H9 (cell line): ENCODE measurements at regions not wholly inside any gene's neighbourhood (a gene's known extent, or its start where the extent isn't known, plus 50 kb on each side); places are given as distances from the start of the nearest gene placed in this dataset.

Experiments
- DNase-seq: peaks from one replicate; pipeline ENCODE4 v3.0.0-alpha.2; 2017
- H2AFZ ChIP-seq: one replicate; pipeline ENCODE4 v1.6.1; 2013; ENCODE audit warnings: mild to moderate bottlenecking, low read length, control low read depth, moderate library complexity
- H2AK5ac ChIP-seq: 2 replicates; pipeline ENCODE4 v1.6.1; 2013; ENCODE audit warnings: low read length, control low read depth, mixed read lengths; ENCODE audit not compliant: insufficient read length
- H2BK120ac ChIP-seq: one replicate; pipeline ENCODE4 v1.6.1; 2013; ENCODE audit warnings: low read depth, mild to moderate bottlenecking, low read length, control low read depth, inconsistent platforms; ENCODE audit not compliant: poor library complexity, severe bottlenecking
- H2BK12ac ChIP-seq: 2 replicates; pipeline ENCODE4 v1.6.1; 2013; ENCODE audit warnings: low read length, control low read depth, mixed read lengths, low read depth; ENCODE audit not compliant: insufficient read length
- H2BK15ac ChIP-seq: 2 replicates; pipeline ENCODE4 v1.6.1; 2013; ENCODE audit warnings: low read depth, low read length, control low read depth
- H2BK20ac ChIP-seq: one replicate; pipeline ENCODE4 v1.6.1; 2013; ENCODE audit warnings: low read depth, mild to moderate bottlenecking, low read length, control low read depth, inconsistent platforms; ENCODE audit not compliant: poor library complexity, severe bottlenecking
- H2BK5ac ChIP-seq: 2 replicates; pipeline ENCODE4 v1.6.1; 2013; ENCODE audit warnings: low read length, control low read depth, mixed read lengths; ENCODE audit not compliant: insufficient read length
- H3K14ac ChIP-seq: 2 replicates; pipeline ENCODE4 v1.6.1; 2013; ENCODE audit warnings: low read length, control low read depth; ENCODE audit not compliant: insufficient read depth
- H3K18ac ChIP-seq: 2 replicates; pipeline ENCODE4 v1.6.1; 2013; ENCODE audit warnings: low read depth, mild to moderate bottlenecking, mixed read lengths, low read length, control low read depth; ENCODE audit not compliant: insufficient read length
- H3K23ac ChIP-seq: 2 replicates; pipeline ENCODE4 v1.6.1; 2013; ENCODE audit warnings: low read length, control low read depth, mixed read lengths, low read depth; ENCODE audit not compliant: insufficient read length
- H3K23me2 ChIP-seq: 2 replicates; pipeline ENCODE4 v1.6.1; 2013; ENCODE audit warnings: low read depth, mild to moderate bottlenecking, mixed read lengths, low read length, control low read depth; ENCODE audit not compliant: insufficient read length, poor library complexity, severe bottlenecking
- H3K27ac ChIP-seq: 2 replicates; pipeline ENCODE4 v1.5.1; 2013; ENCODE audit warnings: low read length, control low read depth, mixed read lengths, low read depth; ENCODE audit not compliant: insufficient read length
- H3K27me3 ChIP-seq: 2 replicates; pipeline ENCODE4 v1.6.1; 2013; ENCODE audit warnings: low read length, control low read depth, inconsistent platforms; ENCODE audit not compliant: insufficient read depth
- H3K4ac ChIP-seq: 2 replicates; pipeline ENCODE4 v1.6.1; 2013; ENCODE audit warnings: low read depth, mild to moderate bottlenecking, control low read depth, inconsistent platforms, low read length, moderate library complexity
- H3K4me1 ChIP-seq: 2 replicates; pipeline ENCODE4 v1.6.1; 2013; ENCODE audit warnings: low read length, control low read depth, inconsistent platforms; ENCODE audit not compliant: insufficient read depth
- H3K4me2 ChIP-seq: 2 replicates; pipeline ENCODE4 v1.6.1; 2013; ENCODE audit warnings: low read length, control low read depth, mixed read lengths; ENCODE audit not compliant: insufficient read length, insufficient read depth
- H3K56ac ChIP-seq: 2 replicates; pipeline ENCODE4 v1.6.1; 2013; ENCODE audit warnings: low read depth, mild to moderate bottlenecking, mixed read lengths, low read length, control low read depth; ENCODE audit not compliant: insufficient read length
- H3K79me1 ChIP-seq: 2 replicates; pipeline ENCODE4 v1.6.1; 2013; ENCODE audit warnings: low read depth, mild to moderate bottlenecking, moderate library complexity, low read length, control low read depth, inconsistent platforms; ENCODE audit not compliant: insufficient read depth, poor library complexity, severe bottlenecking
- H3K79me2 ChIP-seq: 2 replicates; pipeline ENCODE4 v1.6.1; 2013; ENCODE audit warnings: low read length, control low read depth, inconsistent platforms; ENCODE audit not compliant: insufficient read depth
- H3K9ac ChIP-seq: 2 replicates; pipeline ENCODE4 v1.6.1; 2013; ENCODE audit warnings: low read length, control low read depth, mixed read lengths; ENCODE audit not compliant: insufficient read length; ENCODE audit errors: extremely low read depth
- H3K9me3 ChIP-seq: one replicate; pipeline ENCODE4 v1.6.1; 2013; ENCODE audit warnings: low read depth, low read length, inconsistent platforms; ENCODE audit not compliant: control insufficient read depth
- H3T11ph ChIP-seq: one replicate; pipeline ENCODE4 v1.6.1; 2013; ENCODE audit warnings: mild to moderate bottlenecking, low read length, control low read depth, inconsistent platforms
- H4K20me1 ChIP-seq: one replicate; pipeline ENCODE4 v1.6.1; 2013; ENCODE audit not compliant: control insufficient read depth, insufficient read length, insufficient read depth
- H4K5ac ChIP-seq: 2 replicates; pipeline ENCODE4 v1.6.1; 2013; ENCODE audit warnings: low read depth, mild to moderate bottlenecking, mixed read lengths, low read length, control low read depth; ENCODE audit not compliant: insufficient read length
- H4K8ac ChIP-seq: replicated peaks from 2 replicates; pipeline ENCODE4 v1.6.1; 2013; ENCODE audit warnings: low read length, control low read depth, mixed read lengths, low read depth; ENCODE audit not compliant: insufficient read length
- H4K91ac ChIP-seq: 2 replicates; pipeline ENCODE4 v1.6.1; 2013; ENCODE audit warnings: low read depth, mild to moderate bottlenecking, moderate library complexity, mixed read lengths, low read length, control low read depth; ENCODE audit not compliant: insufficient read length
- H3K27ac Mint-ChIP-seq, 3 experiments: 2 replicates in 2 of 3; 3 replicates in 1 of 3; pipeline ENCODE4 v1.8.0; 2020 to 2021; ENCODE audit warnings: mixed read lengths in 3 of 3, mild to moderate bottlenecking in 1 of 3, moderate library complexity in 1 of 3
- H3K27me3 Mint-ChIP-seq: 2 replicates; pipeline ENCODE4 v1.8.0; 2021; ENCODE audit warnings: low read depth, mild to moderate bottlenecking, moderate library complexity, mixed read lengths
- H3K36me3 Mint-ChIP-seq, 3 experiments: 2 replicates in 2 of 3; 3 replicates in 1 of 3; pipeline ENCODE4 v1.8.0; 2020 to 2021; ENCODE audit warnings: low read depth in 3 of 3, mixed read lengths in 3 of 3; ENCODE audit not compliant: insufficient read depth in 1 of 3
- H3K4me1 Mint-ChIP-seq, 2 experiments: 2 replicates each; pipeline ENCODE4 v1.8.0; 2020; ENCODE audit warnings: mixed read lengths in 2 of 2
- H3K4me3 Mint-ChIP-seq, 2 experiments: 2 replicates in 1 of 2; 3 replicates in 1 of 2; pipeline ENCODE4 v1.8.0; 2020 to 2021; ENCODE audit warnings: mild to moderate bottlenecking in 2 of 2, mixed read lengths in 2 of 2, moderate library complexity in 1 of 2
- H3K9me3 Mint-ChIP-seq, 2 experiments: 2 replicates in 1 of 2; 3 replicates in 1 of 2; pipeline ENCODE4 v1.8.0; 2020; ENCODE audit warnings: mild to moderate bottlenecking in 2 of 2, mixed read lengths in 2 of 2, moderate library complexity in 1 of 2
- WGBS: extraction: QIAGEN DNeasy Blood & Tissue Kit; methylation state at CpG from one replicate; pipeline ENCODE4 v1.1.7; 2013; ENCODE audit warnings: missing lambda C conversion rate, low lambda C conversion rate, mixed read lengths; ENCODE audit not compliant: insufficient read length; ENCODE audit errors: extremely low coverage; 5-methylcytosine and 5-hydroxymethylcytosine counted together
- TF ChIP-seq, protein P1 (sequence below): fragments of 200-600 bp; sonication (generic); conservative IDR thresholded peaks from 3 replicates; pipeline ENCODE4 v1.8.0; 2021; ENCODE audit warnings: antibody characterized with exemption, mild to moderate bottlenecking

DNA sequence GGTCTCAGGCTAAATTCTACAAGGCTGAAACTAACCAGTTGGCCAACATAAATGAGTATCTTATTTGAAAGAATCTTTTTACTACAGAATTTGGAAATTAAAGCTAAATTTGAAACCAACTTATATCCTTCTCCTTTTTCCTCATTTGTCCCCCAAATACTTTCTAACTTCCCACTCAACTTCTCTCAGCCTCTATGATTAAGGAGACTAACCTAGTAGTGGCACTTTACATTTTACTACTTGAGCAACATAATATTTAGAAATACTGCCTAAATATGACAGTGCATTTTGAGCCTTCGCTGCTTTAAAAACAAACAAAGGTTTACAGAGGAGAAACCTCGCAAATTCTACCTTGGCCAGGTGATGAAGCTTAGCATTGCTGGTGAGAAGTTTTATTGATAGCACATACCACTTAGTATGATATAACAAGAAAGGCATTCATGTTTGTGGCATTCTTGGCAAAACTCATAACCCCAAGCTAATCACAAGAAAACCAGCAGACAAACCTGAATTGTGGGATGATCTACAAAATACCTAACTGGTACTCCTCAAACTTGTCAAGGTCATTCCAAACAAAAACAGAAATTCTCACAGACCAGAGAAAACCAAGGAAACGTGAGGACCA lies 432.1 kb upstream of the CFAP20DC start:
- Histone ChIP-seq H4K20me1 (no peaks in the 10 kb centered on the region), H4K8ac (no peak overlapping the region), H3K79me1 (no peaks in the 10 kb centered on the region), H3K23ac (no peak overlapping the region), H4K5ac (no peak overlapping the region), H3K79me2 (no peaks in the 10 kb centered on the region), H3K14ac (no peak overlapping the region), H3K23me2 (no peaks in the 10 kb centered on the region), H3K27ac (no peak overlapping the region), H2AFZ (no peak overlapping the region), H2BK15ac (no peak overlapping the region), H3K4me1 (no peaks in the 10 kb centered on the region), H2BK20ac (no peak overlapping the region), H3K9ac (no peak overlapping the region), H2BK5ac (no peak overlapping the region), H2AK5ac (no peak overlapping the region), H2BK120ac (no peak overlapping the region), H3K4me2 (no peak overlapping the region), H3K4ac (no peak overlapping the region), H2BK12ac (no peak overlapping the region), H3T11ph (no peak overlapping the region), H3K18ac (no peak overlapping the region), H3K27me3 (no peaks in the 10 kb centered on the region), H3K56ac (no peak overlapping the region), H3K9me3 (no peaks in the 10 kb centered on the region), H4K91ac (no peak overlapping the region)
- TF ChIP-seq, protein P1, sequence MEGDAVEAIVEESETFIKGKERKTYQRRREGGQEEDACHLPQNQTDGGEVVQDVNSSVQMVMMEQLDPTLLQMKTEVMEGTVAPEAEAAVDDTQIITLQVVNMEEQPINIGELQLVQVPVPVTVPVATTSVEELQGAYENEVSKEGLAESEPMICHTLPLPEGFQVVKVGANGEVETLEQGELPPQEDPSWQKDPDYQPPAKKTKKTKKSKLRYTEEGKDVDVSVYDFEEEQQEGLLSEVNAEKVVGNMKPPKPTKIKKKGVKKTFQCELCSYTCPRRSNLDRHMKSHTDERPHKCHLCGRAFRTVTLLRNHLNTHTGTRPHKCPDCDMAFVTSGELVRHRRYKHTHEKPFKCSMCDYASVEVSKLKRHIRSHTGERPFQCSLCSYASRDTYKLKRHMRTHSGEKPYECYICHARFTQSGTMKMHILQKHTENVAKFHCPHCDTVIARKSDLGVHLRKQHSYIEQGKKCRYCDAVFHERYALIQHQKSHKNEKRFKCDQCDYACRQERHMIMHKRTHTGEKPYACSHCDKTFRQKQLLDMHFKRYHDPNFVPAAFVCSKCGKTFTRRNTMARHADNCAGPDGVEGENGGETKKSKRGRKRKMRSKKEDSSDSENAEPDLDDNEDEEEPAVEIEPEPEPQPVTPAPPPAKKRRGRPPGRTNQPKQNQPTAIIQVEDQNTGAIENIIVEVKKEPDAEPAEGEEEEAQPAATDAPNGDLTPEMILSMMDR, result no peak
- Mint-ChIP-seq H3K9me3 (no peaks in the 10 kb centered on the region), H3K4me3 (no peak overlapping the region), H3K27ac (no peak overlapping the region; a peak in 1 of 7 replicates), H3K27me3 (peaks cover 3% of the 10 kb centered on the region), H3K36me3 (no peaks in the 10 kb centered on the region), H3K4me1 (peaks cover 6 to 9% of the 10 kb centered on the region in 2 experiments)
- DNase-seq, result no peak
- WGBS, result no CpG with 5 or more reads among the region's 3 CpGs
